Stimulated activated naive CD4-positive, alpha-beta T cell treated with Interleukin-2 at 50 U/mL for 16 hours (primary cell): ENCODE measurements at regions not wholly inside any gene's neighbourhood (a gene's known extent, or its start where the extent isn't known, plus 50 kb on each side); places are given as distances from the start of the nearest gene placed in this dataset.
"Not testable (repeated sequence)": the region's sequence is repeated elsewhere in the genome, so short reads cannot be mapped to it uniquely, and the experiment has no call there.

ENCODE experiments used
- DNase-seq: peaks from one replicate; lab custom pipeline; 2025; lab: John Stamatoyannopoulos, UW

DNA sequence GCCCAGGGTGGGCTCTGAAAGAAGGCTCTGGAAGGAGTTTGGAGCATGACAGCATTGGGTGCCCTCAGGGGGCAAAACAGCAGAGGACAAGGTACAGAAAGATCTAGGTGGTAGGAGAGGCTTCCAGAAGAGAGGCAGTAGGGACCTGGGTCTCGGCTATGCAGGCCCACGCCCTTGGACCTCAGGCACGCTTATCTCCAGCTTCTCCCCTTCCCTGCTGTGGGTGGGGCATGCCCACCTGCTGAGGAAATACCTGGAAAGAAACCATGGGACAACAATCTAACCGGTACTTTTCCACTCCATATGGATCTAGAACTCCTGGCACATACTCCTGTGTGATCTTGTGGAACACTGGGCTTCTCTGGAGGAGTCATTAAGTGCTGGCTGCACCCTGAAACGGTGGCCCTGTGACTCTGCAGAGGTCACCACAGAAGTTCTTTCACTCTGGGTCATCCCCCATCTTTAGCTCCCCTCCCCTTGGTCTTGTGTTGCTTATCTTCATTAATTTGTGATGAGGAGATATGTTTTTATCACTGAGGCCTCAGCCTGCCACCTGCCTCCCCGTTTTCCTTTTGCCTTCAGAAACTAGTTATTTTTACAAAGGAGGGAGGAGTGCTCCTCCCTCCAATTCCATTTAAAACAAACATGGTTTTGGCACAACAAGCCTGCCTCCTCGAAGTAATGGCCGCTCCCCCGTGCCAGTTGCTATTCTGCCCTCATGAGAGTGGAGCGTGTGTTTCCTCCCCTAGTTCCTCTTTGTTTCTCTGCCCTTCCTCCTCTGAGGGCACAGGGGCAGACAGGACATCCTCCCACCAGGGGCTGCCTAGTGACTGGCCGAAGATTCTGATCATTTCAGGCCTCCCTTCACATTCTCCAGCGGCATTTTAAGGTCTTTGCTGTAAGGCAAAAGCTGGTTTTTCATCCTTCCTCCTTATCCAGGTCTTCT is 78.0 kb upstream of the ATP5PO start:
- DNase-seq = no peak

DNA sequence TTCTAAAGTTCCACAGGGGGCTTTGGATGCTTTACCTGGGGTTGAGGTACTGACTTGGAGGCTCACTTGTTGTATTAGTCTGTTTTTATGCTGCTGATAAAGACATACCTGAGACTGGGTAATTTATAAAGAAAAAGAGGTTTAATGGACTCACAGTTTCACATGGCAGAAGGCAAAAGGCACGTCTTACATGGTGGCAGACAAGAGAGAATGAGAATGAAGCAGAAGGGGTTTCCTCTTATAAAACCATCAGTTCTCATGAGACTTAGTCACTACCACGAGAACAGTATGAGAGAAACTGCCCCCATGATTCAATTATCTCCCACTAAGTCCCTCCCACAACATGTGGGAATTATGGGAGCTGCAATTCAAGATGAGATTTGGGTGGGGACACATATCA is 76.8 kb upstream of the ATP5PO start:
- DNase-seq = not testable (repeated sequence)

DNA sequence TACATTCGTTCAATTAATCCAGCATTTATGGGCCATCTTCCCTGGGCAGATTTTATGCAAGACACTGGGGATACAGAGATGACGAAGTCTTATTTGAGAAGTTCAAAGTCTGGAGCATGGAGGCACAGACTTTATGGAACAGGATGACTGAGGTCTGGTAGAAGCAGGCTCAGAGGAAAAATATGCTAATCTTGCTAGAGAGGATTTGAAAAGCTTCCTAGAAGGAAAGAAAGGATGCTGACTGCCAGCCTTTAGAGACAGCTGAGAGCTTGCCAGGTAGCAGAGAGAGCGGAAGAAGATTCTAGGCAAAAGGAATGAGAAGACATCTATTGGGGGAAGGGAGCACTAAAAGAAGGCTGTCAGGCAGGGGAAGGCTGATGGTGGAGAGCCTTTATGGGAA is 75.5 kb upstream of the ATP5PO start:
- DNase-seq = no peak

DNA sequence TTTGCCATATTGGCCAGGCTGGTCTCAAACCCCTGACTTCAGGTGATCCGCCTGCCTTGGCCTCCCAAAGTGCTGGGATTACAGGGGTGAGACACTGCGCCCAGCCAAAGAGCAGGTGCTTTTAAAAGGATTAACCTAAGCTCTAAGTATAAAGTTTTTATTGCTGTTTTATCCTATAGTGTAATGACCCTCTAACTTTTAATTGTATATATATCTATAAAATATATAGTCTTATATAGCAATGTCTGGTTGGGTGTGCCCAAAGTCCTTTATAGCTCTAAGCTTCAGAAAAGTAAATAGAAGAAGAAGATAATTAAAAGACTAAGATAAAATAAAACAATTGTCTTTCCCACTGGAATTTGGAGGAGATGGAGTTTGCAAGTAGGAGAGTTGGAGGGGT is 73.8 kb upstream of the ATP5PO start:
- no peak for DNase-seq

DNA sequence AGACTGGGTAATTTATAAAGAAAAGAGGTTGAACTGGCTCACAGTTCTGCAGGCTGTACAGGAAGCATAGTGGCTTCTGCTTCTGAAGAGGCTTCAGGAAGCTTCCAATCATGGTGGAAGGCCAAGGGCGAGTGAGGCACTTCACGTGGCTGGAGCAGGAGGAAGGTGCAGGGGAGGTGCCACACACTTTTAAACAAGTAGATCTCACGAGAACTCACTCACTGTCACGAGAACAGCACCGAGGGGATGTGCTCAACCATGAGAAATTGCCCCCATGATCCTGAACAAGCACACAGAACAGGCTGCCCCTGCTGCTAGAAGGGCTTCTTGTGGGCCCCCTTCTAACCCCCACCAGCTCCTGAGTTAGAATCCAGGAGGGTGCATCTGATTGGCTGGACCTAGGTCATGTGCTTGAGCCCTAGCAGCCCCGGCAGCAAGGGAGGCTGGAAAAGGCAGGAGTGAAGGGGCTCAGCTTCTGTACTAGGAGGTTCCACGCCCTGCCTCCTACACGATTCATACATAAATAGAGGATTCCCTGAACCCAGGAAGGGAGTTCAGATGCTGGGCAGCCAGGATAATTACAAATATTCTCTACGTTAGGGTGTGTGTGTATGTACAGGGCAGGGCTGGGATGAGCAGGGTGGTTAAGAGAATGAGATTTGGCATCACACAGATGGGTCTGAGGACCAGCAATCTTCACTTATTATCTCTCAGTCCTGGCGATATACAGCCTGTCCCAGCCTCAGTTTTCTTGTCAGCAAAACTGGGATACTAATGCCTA is 72.8 kb upstream of the ATP5PO start:
- DNase-seq = no peak

DNA sequence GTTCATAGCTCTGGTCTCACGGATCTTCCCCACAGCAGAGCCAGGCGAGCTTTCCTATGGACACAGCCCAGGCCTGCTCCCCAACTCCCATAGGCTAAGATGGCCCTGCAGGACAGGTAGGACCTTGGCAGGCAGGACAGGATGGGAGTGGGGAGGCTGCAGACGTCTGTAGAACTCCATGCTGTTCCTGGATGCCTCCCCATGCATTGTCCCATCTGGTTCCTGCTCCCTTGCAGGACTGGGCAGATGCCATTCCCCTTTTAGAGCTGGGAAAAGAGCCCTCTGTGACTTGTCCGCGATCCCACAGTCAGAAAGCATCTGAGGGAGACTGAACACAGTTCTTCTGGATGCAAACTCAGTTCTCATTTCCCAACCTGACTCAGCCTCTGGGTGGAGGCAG is 71.9 kb upstream of the ATP5PO start:
- no peak for DNase-seq

DNA sequence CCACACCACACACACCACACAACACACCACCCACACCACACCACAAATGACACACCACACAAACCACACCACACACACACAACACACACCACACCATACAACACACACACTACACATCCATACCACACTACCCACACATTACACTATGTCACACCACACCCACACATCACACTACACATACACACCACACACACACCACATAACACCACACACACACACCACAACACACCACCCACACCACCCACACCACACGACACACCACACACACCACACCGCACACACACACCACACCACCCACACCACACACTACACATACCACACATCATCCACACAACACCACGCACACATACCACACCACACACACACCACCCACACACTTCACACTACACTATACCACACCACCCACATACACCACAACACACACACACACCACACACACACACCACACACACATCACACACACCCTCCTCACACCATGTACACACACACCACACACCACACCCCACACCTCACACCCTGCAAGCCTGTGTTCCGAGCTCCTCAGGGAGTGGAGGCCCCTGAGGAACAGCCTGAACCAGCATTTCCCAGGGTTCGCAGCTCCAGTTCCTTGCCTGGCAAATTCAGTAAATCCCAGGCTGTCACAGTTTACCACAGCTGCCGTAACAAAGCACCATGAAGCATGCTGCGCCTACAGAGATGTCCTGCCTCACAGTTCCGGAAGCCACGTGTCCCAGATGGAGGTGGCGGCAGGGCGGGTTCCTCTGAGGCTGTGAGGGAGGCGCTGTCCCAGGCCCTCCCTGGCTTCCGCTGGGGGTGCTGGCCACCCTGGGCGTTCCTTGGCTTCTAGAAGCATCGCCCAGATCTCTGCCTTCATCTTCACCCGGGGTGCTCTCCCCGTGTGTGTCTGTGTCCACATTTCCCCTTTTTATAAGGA is 69.8 kb upstream of the ATP5PO start:
- DNase-seq = peak; percentile 11

DNA sequence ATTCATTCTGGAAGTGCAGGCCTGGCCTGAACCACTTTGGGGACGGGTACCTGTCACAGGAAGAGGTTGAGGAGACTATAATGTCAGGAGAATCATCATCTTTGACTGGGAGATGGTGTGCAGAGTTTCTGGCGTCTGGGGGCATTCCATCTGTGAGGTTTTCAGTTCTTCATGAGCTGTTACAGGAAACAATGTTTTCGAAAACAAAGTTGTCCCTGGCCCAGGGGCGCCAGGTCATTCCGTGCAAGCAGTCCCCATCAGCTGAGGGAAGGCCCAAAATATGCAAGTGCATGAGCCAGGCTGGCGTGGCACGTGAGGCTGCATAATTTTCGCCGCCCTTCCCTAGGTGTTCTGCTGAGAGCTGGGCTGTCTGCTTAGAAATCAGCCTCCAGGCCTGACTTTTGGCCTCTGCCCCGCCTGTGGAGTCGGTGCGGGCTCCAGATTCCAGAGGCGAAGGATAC is 68.4 kb upstream of the ATP5PO start:
- no peak for DNase-seq

DNA sequence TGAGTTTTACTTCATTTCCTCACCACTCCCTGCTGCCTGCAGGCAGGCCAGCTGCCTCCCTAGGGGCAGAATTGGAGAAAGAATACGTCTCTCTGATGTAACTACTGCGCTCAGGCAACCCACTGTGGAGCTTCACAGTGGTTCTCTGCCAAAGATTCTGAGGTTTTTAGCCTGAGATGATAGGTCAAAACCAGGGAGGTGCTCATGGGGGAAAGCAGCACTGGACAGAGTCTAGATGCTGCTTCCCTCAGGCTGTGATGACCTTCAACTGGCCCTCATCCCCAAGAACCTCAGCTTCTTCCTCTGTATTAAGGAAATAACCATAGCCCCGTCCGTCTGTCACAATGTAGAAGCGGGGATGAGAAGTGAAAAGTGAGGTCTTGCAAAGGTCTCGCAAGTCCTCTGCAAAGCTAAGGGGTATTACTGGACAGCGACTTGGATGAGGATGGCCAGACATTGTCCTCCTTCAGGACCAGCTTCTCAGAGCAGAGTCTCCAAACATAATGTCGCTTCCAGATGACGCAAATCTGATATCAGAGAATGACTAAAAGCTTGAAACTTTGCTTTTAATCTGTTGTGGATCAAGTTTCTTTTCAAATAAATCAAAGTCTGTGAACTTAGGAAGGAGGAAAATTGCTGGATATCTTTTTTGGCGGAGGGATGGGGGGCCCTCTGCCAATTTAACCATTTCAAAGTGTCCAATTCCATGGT is 65.9 kb upstream of the ATP5PO start:
- no peak for DNase-seq

DNA sequence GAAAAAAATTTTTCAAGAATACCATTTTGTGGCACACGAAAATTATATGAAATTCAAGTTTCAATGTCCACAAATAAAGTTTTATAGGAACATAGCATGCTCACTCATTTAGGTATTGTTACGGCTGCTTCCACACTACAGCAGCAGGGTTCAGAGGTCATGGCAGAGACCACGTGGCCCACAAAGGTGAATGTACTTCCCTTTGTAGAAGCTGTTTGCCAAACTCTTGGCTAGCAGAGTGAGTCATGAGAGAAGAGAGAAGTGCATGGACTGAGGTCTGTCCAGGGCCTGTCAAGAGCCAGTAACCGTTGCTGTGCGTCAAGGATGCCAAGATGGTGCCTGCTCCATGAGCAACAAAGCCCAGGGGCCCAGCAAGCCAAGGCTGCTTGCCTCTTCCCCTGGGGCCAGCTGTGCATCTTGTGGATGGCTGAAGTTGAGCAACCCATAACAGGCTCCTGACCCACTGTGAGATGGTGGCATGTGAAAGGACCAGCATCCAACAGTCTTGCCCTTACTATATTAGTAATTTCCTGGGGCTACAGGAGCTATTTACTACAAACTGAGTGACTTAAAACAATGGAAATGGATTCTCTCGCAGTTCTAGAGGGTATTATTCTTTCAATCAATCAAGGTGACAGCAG is 64.8 kb upstream of the ATP5PO start:
- no peak for DNase-seq

DNA sequence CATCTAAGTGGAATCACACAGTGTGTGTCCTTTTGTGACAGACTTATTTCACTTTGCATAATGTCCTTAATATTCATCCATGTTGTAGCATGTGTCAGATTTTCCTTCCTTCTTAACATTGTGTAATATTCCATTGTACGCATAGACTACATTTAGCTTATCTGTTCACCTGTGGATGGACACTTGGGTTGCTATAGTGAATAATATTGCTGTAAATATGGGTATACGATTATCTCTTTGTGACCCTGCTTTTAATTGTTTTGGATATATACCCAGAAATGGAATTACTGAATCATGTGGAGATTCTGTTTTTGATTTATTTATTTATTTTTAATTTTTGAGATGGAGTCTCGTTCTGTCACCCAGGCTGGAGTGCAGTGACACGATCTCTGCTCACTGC is 63.0 kb upstream of the ATP5PO start:
- no peak for DNase-seq

DNA sequence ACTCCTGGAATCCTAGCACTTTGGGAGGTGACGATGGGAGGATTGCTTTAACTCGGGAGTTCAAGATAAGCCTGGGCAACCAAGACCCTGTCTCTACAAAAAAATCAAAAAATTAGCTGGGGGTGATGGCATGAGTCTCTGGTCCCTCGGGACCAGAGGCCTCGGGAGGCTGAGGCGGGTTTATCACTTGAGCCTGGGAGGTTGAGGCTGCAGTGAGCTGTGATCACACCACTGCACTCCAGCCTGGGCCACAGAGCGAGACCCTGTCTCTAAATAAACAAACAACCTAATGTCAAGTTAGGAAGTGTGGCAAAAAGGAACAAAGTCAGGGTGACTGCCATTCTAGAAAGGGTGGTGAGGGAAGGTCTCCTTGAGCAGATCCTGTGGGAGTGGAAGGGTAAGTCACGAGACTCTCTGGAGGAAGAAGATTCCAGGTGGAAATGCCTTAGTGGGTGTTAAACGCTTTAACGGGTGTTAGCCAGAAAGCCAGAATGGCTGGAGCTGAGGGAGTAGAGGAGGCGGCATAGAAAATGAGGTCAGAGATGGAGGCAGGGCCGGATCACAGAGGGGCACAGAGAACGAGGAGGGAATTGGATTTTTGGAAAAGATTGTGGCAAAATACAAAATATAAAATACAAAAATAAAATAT is 62.2 kb upstream of the ATP5PO start:
- no peak for DNase-seq

DNA sequence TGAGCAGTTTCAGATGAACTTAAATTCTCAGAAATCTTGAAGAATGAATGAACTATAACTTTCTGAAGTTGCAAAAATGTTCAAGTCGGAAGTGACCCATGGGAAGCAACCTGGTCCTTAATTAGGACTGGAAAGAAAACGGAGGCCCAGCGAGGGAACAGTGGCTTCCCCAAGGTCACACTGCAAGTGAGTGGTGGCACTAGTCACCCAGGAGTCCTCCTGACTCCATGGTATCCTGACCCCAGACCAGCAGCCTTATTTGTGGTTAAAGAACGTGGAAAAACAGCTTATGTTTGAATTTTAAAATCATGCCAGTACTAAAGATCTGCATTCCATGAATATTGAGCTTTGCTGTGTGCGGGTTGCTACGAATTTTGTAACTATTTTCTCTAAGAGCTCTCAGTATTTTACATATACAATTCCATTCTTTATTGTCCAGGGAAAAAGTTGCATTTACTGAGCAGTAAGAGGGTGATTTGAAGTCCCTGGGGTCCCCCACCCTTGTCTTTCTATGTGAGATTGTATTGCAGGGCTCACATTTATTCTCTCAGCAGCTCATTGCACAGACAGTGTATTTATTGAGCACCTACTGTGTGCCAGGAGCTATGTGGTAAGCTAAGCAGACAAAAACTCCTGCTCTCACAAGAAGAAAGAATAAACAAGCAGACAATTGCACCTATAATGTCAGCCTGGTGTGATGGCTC is 61.6 kb upstream of the ATP5PO start:
- peak; percentile 3 for DNase-seq

DNA sequence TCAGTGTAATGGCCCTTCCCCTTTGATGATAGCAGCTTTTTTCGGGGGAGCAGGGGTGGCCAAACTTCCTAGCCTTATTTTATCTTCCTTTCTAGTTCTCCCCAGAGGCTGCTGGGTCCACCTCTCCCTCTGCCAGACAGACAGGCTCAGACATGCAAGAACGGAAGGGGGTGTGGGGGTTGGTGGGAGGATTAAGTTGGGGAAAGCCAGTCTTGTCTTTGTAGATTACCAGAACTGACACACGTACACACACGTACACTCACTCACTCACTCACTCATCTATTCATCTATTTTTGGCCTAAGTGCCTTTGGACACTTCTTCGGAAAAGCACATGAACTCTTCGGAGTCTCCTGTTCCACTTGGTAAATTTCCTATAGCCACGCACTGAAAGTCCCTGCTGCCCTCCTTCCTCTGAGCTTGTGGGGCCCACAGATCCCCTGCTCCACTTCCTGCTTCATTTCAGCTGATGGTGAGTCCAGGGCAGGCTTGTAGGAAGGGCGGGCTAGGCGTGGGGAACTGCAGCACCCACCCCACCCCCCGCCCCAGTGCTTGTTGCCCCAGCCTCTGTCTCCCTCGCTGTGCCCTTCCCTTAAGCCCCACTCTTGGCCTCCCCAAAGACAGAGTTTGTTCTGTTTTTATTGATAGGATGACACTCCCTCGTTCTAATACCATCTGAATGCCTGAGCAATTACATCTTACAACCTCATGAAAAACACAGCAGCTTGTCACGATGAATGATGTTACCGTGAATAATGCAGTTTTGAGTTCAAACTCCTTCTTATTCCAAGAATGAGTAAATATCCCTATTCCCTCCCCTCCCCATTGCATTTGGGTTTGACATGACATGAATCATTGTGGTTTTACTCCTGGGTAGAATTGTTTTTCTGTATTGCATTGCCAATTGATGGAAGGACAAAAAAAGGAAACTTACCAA is 60.7 kb upstream of the ATP5PO start:
- peak; percentile 58 for DNase-seq

DNA sequence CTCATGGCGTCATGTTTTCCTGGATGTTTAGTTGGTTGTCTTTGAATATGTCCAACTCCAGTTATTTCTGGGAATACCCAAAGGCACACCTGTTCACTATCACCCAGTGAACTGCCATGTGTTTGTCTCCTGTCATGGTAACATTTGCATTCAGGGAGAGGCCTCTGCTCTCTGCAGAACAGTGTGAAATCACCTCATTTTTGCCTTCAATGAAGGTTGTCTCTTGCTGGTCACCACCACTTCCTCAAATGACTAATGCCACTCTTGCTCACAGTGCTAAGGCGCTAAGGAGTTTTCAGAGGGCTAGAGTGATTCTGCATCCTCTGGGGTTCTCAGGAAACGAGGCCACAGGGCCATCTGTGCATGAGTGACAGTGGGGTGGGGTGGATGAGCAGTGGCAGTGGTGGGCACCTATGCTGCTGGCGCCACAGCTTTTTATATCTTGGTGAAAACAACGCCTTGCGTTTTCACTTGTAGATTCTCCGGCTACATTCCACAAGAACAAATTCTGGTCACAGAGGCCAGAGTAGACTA is 60.0 kb upstream of the ATP5PO start:
- peak; percentile 64 for DNase-seq

DNA sequence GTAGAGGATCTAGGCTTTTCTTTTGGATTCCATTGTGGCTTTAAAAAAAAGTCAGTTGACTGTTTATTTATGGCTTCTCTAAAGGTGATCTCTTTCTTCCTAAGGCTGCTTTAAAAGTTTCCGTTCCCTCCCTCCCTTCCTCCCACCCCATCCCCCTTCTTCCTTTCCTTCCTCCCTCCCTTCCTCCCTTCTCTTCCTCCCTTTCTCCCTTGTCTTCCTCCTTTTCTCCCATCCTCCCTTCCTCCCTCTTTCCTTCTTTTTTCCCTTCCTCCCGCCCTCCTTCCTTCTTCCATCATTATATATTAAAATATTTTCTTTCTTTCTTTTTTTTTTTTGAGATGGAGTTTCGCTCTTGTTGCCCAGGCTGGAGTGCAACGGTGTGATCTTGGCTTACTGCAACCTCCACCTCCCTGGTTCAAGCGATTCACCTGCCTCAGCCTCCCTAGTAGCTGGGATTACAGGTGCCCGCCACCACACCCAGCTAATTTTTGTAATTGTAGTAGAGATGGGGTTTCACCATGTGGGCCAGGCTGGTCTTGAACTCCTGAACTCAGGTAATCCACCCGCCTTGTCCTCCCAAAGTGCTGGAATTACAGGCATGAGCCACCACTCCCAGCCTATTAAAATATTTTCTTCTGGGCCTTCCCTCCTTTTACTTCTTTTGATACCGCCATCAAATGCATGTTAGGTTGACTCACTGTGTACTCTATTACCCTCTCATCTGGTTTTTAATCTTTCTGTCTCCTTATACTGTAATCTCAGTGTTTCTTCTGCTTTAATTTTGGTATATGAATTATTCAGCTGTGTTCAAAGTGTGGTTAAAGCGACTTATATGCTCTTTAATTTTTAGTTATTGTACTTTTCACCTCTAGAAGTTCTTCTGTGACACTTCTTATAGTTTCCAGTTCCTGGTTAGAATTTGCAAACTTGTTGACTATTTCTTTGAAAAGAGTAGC is 59.2 kb upstream of the ATP5PO start:
- DNase-seq = no peak

DNA sequence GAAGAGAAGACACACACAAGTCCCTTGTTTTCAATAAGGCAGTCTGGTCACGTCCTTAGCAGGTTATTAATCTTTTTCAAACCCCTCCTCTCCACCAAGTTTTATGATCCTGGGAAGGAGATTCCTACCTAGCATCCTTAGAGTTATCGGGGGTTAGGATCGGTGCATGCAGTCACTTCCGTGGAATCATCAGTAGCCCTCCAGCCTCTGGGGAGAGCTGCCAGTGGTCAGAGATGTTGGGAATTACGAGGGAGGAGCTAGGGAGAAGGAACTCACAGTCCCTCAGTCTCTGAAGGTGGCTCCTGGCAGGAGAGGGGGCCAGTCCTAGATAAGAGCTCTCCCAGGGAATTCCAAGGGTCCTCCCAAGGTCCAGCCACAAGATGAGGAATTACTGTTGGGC is 57.7 kb upstream of the ATP5PO start:
- DNase-seq = no peak
